ENCODE measurements at regions not wholly inside any gene's neighbourhood (a gene's known extent, or its start where the extent isn't known, plus 50 kb on each side); places are given as distances from the start of the nearest gene placed in this dataset.

DNA sequence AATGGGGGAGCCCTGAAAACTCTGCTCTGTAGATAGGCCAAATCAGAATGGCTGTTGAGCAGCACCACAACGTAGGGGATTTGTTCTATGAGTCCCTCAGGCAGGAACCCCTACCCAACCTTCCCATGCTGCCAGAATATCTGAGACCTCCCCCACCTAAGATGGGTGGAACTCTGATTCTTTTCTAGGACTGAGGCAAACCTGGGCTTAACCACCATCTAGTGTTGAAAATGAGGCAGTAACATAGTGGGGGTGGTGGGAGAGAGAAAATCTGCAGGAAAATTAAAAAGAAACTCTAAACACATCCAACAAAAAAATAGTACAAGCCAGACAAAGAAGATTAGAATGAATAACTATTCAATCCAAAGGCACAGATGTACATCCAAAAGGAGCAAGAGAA is 228.4 kb downstream of the ATPSCKMT start:
- no peaks in the 10 kb centered on the region for H3K36me3 ChIP-seq (ENCODE audit: control insufficient read depth in 2 of 2, insufficient read depth in 1 of 2, low read length in 2 of 2)
- H3K4me1 ChIP-seq (ENCODE audit: control insufficient read depth, insufficient read depth, low read length) = no peaks in the 10 kb centered on the region
- ChIA-PET CTCF (no interaction called here), POLR2A (no interaction called here)
- TF ChIP-seq ZNF239 (tag by site-specific recombination; IDR thresholded peaks at IDR 0.05) (no peak), GLI2 (tag by site-specific recombination; IDR thresholded peaks at IDR 0.05; ENCODE audit: borderline replicate concordance, low read depth) (no peak), SCRT1 (tag by site-specific recombination; IDR thresholded peaks at IDR 0.05; ENCODE audit: borderline replicate concordance) (no peak), ZNF670 (tag by site-specific recombination; IDR thresholded peaks at IDR 0.05; ENCODE audit: low read depth) (no peak), SETDB1 (IDR thresholded peaks at IDR 0.05; ENCODE audit: insufficient read length, low read length) (no peak), ZNF654 (tag by site-specific recombination; IDR thresholded peaks at IDR 0.05; ENCODE audit: low read depth) (0 out of 2 replicates have a peak, but pooled peaks have one; percentile 3), WT1 (tag by site-specific recombination; IDR thresholded peaks at IDR 0.05) (no peak), ZNF362 (tag by site-specific recombination; IDR thresholded peaks at IDR 0.05) (no peak)
- H3K4me3 ChIP-seq (ENCODE audit: low read depth, low read length) = no peak overlapping the region
- no peak overlapping the region for H3K27ac ChIP-seq (ENCODE audit: extremely low read depth, low read depth, low read length)
- no peaks in the 10 kb centered on the region; the same call in 1 of the 2 replicates for H3K9me3 ChIP-seq (ENCODE audit: control insufficient read depth, insufficient read depth, low read depth, low read length)

GRCh38 chr5:10019236-10019635 is 230.5 kb downstream of the ATPSCKMT start:
- TF ChIP-seq ZBTB21 (tag by site-specific recombination; IDR thresholded peaks at IDR 0.05) (no peak), REST (tag by site-specific recombination; IDR thresholded peaks at IDR 0.05) (no peak), ZNF211 (tag by site-specific recombination; IDR thresholded peaks at IDR 0.05; ENCODE audit: low read depth) (no peak), KLF17 (tag by site-specific recombination; IDR thresholded peaks at IDR 0.05) (no peak), MYNN (tag by site-specific recombination; IDR thresholded peaks at IDR 0.05; ENCODE audit: borderline replicate concordance) (no peak), PRDM6 (tag by site-specific recombination; IDR thresholded peaks at IDR 0.05) (no peak), ZNF660 (tag by site-specific recombination; IDR thresholded peaks at IDR 0.05) (no peak), ZNF785 (tag by site-specific recombination; IDR thresholded peaks at IDR 0.05) (no peak), ZNF223 (tag by site-specific recombination; IDR thresholded peaks at IDR 0.05) (no peak)
- TF ChIP-seq, protein P1, sequence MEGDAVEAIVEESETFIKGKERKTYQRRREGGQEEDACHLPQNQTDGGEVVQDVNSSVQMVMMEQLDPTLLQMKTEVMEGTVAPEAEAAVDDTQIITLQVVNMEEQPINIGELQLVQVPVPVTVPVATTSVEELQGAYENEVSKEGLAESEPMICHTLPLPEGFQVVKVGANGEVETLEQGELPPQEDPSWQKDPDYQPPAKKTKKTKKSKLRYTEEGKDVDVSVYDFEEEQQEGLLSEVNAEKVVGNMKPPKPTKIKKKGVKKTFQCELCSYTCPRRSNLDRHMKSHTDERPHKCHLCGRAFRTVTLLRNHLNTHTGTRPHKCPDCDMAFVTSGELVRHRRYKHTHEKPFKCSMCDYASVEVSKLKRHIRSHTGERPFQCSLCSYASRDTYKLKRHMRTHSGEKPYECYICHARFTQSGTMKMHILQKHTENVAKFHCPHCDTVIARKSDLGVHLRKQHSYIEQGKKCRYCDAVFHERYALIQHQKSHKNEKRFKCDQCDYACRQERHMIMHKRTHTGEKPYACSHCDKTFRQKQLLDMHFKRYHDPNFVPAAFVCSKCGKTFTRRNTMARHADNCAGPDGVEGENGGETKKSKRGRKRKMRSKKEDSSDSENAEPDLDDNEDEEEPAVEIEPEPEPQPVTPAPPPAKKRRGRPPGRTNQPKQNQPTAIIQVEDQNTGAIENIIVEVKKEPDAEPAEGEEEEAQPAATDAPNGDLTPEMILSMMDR (tag by site-specific recombination; IDR thresholded peaks at IDR 0.05) = no peak
- no peaks in the 10 kb centered on the region for H3K36me3 ChIP-seq (ENCODE audit: control insufficient read depth in 2 of 2, insufficient read depth in 1 of 2, low read length in 2 of 2)
- no peaks in the 10 kb centered on the region; the same call in 1 of the 2 replicates for H3K9me3 ChIP-seq (ENCODE audit: control insufficient read depth, insufficient read depth, low read depth, low read length)
- POLR2A ChIA-PET = no interaction called here
- H3K27ac ChIP-seq (ENCODE audit: extremely low read depth, low read depth, low read length) = no peak overlapping the region
- H3K4me1 ChIP-seq (ENCODE audit: control insufficient read depth, insufficient read depth, low read length) = no peaks in the 10 kb centered on the region
- H3K4me3 ChIP-seq (ENCODE audit: low read depth, low read length) = no peak overlapping the region
- CTCF ChIA-PET = interaction anchor here (1.2 kb wide), 1 partner anchor 11 kb away, joined by 3 read pairs; no protein-coding TSS in a partner anchor

Measured in HEK293 (cell line).